Thyroid gland (tissue), 4 donors: ENCODE measurements at regions not wholly inside any gene's neighbourhood (a gene's known extent, or its start where the extent isn't known, plus 50 kb on each side); places are given as distances from the start of the nearest gene placed in this dataset.

Experiments
- POLR2A ChIP-seq, 2 donors: fragments of 450-650 bp; IDR thresholded peaks; one replicate each; pipeline ENCODE4 v1.6.1; 2017; ENCODE audit warnings: antibody characterized with exemption in 2 of 2, mild to moderate bottlenecking in 2 of 2, moderate library complexity in 1 of 2
- TF ChIP-seq, protein P1 (sequence below), 6 experiments: fragments of 200-600 bp in 3 of 6; fragments of 450-650 bp in 3 of 6; sonication (generic) in 3 of 6; IDR thresholded peaks; one replicate each; pipeline ENCODE4 v1.5.1; 2016 to 2019; ENCODE audit warnings: antibody characterized with exemption in 6 of 6, mild to moderate bottlenecking in 2 of 6, inconsistent platforms in 1 of 6, moderate library complexity in 1 of 6

DNA sequence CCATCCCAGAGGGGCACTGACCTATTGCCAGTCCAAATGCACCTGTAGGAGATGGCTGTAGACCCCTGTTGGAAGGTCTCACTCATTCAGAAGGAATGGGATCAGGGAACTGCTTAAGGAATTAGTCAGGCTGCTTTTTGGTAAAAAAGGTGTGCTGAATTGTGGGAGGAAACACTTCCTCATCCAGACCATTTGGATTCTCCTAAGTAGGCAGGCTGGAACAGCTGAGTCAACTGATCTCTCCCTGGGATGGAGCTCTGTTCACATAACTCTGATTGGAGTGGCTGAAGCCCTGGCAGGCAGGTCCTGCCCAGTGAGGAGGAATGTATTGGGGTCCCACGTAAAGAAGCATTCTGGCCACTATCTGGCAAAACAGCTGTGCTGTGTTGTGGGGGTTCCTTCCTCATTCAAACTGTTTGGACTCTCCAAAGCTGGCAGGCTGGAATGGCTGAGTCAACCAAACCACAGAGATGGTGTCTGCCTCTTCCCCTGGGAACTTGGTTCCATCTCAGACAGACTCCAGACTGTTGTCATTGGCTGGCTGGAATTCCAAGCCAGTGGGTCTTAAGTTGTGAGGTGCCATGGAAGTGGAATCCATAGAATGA lies 70.7 kb upstream of the PDC start:
- TF ChIP-seq, protein P1, sequence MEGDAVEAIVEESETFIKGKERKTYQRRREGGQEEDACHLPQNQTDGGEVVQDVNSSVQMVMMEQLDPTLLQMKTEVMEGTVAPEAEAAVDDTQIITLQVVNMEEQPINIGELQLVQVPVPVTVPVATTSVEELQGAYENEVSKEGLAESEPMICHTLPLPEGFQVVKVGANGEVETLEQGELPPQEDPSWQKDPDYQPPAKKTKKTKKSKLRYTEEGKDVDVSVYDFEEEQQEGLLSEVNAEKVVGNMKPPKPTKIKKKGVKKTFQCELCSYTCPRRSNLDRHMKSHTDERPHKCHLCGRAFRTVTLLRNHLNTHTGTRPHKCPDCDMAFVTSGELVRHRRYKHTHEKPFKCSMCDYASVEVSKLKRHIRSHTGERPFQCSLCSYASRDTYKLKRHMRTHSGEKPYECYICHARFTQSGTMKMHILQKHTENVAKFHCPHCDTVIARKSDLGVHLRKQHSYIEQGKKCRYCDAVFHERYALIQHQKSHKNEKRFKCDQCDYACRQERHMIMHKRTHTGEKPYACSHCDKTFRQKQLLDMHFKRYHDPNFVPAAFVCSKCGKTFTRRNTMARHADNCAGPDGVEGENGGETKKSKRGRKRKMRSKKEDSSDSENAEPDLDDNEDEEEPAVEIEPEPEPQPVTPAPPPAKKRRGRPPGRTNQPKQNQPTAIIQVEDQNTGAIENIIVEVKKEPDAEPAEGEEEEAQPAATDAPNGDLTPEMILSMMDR (IDR thresholded peaks at IDR 0.05), result no peak
- TF ChIP-seq POLR2A (IDR thresholded peaks at IDR 0.05), result no peak
